Activated B cell treated with CpG ODN at 0.5 μM for 24 hours (primary cell): ENCODE measurements at regions not wholly inside any gene's neighbourhood (a gene's known extent, or its start where the extent isn't known, plus 50 kb on each side); places are given as distances from the start of the nearest gene placed in this dataset.

ENCODE experiments used
- ATAC-seq: fragments of 200-7000 bp; cut with Tn5 transposase; one replicate; pipeline ENCODE4 v1.10.0; 2021; ENCODE audit warnings: low read depth, mild to moderate bottlenecking, moderate library complexity
- CTCF ChIA-PET: fragments of 350-600 bp; sonication (Branson Sonifier 250); formaldehyde crosslinking; loops from one replicate; lab custom pipeline; 2021; ENCODE audit warnings: antibody characterized with exemption; lab: Charles Lee
- POLR2A ChIA-PET: fragments of 350-600 bp; sonication (Branson Sonifier 250); formaldehyde crosslinking; loops from one replicate; lab custom pipeline; 2021; ENCODE audit warnings: antibody characterized with exemption; lab: Charles Lee
- DNase-seq: peaks from one replicate; pipeline ENCODE4 v3.0.0; 2022
- H3K27ac Mint-ChIP-seq: one replicate; pipeline ENCODE4 v1.8.0; 2020; ENCODE audit warnings: mixed read lengths
- H3K27me3 Mint-ChIP-seq: one replicate; pipeline ENCODE4 v1.8.0; 2021; ENCODE audit warnings: mixed read lengths
- H3K36me3 Mint-ChIP-seq: one replicate; pipeline ENCODE4 v1.8.0; 2021; ENCODE audit warnings: low read depth, mixed read lengths
- H3K4me1 Mint-ChIP-seq: one replicate; pipeline ENCODE4 v1.8.0; 2021; ENCODE audit warnings: mixed read lengths
- H3K4me3 Mint-ChIP-seq: one replicate; pipeline ENCODE4 v1.8.0; 2020; ENCODE audit warnings: mild to moderate bottlenecking, mixed read lengths
- H3K9me3 Mint-ChIP-seq: one replicate; pipeline ENCODE4 v1.8.0; 2020; ENCODE audit warnings: mixed read lengths
- intact Hi-C: fragments of 100-400 bp; cut with micrococcal nuclease; formaldehyde crosslinking; loops from one replicate; pipeline ENCODE4 v1.15.1; 2024
- TF ChIP-seq, protein P1 (sequence below): fragments of 200-600 bp; IDR thresholded peaks from one replicate; pipeline ENCODE4 v1.8.0; 2022; ENCODE audit warnings: antibody characterized with exemption, mild to moderate bottlenecking

DNA sequence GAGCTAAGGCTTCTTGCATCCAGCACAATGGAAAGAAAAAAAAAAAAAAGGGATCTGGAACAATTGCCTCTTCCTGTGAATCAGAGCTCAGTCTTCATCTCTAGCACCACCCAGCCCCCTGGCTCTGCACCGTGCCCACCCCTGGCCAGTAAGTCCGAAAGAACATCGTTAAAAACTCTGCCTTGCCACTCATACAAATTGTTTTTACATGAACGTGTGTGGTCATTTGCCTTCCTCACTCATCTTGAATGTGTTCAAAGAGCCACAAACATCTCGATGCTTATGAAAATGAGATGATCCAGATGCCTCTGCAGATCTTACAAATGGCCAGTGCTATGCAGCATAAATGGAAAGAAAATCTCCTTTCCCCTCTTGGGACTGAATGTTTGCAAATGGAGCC, 400.0 kb upstream of the PPP2R3A start:
- no peaks in the 10 kb centered on the region for H3K9me3 Mint-ChIP-seq
- H3K27ac Mint-ChIP-seq = no peak overlapping the region
- H3K4me1 Mint-ChIP-seq = no peaks in the 10 kb centered on the region
- no peaks in the 10 kb centered on the region for H3K27me3 Mint-ChIP-seq
- H3K36me3 Mint-ChIP-seq = no peaks in the 10 kb centered on the region
- H3K4me3 Mint-ChIP-seq = no peak overlapping the region
- TF ChIP-seq, protein P1, sequence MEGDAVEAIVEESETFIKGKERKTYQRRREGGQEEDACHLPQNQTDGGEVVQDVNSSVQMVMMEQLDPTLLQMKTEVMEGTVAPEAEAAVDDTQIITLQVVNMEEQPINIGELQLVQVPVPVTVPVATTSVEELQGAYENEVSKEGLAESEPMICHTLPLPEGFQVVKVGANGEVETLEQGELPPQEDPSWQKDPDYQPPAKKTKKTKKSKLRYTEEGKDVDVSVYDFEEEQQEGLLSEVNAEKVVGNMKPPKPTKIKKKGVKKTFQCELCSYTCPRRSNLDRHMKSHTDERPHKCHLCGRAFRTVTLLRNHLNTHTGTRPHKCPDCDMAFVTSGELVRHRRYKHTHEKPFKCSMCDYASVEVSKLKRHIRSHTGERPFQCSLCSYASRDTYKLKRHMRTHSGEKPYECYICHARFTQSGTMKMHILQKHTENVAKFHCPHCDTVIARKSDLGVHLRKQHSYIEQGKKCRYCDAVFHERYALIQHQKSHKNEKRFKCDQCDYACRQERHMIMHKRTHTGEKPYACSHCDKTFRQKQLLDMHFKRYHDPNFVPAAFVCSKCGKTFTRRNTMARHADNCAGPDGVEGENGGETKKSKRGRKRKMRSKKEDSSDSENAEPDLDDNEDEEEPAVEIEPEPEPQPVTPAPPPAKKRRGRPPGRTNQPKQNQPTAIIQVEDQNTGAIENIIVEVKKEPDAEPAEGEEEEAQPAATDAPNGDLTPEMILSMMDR = no peak
- DNase-seq = no peak
- intact Hi-C loops = no loop called here
- POLR2A ChIA-PET = no interaction called here
- no peak for ATAC-seq
- CTCF ChIA-PET = no interaction called here

DNA sequence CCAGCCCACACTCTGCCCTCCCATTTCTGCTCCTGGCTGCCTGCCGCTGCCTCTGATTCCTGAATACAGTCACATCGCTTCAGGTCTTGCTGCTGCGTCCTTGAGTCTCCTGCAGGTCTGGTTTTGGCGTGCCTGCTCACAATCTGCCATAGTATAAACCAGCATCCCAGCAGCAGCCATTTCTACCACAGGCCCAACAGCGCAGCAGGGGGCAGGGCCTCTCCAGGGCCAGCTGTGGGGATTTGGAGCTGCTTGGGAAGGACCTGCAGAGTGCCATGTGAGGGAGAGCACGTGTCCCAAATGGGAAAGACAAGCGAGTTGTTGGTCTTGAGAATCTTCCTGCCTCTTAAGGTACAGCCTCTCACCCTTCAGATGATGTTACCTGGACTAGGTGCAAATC, 398.3 kb upstream of the PPP2R3A start:
- TF ChIP-seq, protein P1 = no peak
- no peak for ATAC-seq
- H3K36me3 Mint-ChIP-seq = no peaks in the 10 kb centered on the region
- no peaks in the 10 kb centered on the region for H3K9me3 Mint-ChIP-seq
- H3K27me3 Mint-ChIP-seq = no peaks in the 10 kb centered on the region
- POLR2A ChIA-PET = no interaction called here
- H3K4me1 Mint-ChIP-seq = no peaks in the 10 kb centered on the region
- H3K4me3 Mint-ChIP-seq = no peak overlapping the region
- no peak overlapping the region for H3K27ac Mint-ChIP-seq
- intact Hi-C loops = no loop called here
- CTCF ChIA-PET = no interaction called here
- no peak for DNase-seq

DNA sequence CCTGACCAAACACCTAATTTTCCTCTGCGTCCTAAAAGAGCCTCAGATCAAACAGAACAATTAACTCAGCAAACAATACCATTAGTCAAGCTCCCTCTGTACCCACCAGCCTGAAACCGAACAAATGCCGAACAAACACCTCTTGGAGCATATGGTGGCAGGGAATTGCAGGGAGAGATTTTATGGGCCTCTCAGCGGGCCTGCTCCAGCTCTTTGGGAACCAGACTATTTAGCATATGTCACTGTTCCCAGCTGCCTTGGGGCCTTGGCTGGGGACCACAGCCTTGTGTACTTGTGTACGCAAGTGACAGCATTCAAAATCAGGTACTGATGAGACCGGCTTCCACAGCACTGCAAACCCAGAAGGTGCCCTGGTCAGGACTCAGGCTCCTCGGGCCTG, 388.8 kb upstream of the PPP2R3A start:
- CTCF ChIA-PET = no interaction called here

DNA sequence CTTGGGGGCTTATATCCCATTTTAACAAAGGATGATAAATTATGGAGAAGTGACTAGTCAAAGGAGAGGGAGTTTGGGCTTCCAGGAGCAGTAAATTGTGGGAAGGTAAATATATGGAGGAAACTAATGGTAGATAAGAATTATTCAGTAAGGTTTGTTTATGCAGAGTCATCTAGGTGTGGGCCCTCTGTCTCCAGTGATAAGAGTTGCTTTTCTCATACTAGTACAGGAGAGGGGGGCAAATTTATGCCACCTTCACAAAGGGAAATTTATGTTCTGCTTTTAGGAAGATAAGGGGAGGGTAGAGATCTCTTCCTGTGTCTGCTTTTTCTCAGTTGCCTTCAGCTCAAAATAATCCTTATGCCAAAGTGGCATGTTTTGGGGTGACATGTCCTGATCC, 383.7 kb upstream of the PPP2R3A start:
- Mint-ChIP-seq H3K36me3 (no peaks in the 10 kb centered on the region), H3K9me3 (no peaks in the 10 kb centered on the region), H3K27me3 (peaks cover 2% of the 10 kb centered on the region)

More for the DNA sequence above, 388.8 kb upstream of the PPP2R3A start:
- no peaks in the 10 kb centered on the region for H3K36me3 Mint-ChIP-seq
- no peak overlapping the region for H3K27ac Mint-ChIP-seq
- ATAC-seq (no peak), DNase-seq (no peak)
- intact Hi-C loops = no loop called here
- H3K4me3 Mint-ChIP-seq = no peak overlapping the region
- POLR2A ChIA-PET = no interaction called here
- TF ChIP-seq, protein P1 = no peak
- no peaks in the 10 kb centered on the region for H3K4me1 Mint-ChIP-seq
- H3K9me3 Mint-ChIP-seq = no peaks in the 10 kb centered on the region
- peaks cover 2% of the 10 kb centered on the region for H3K27me3 Mint-ChIP-seq

DNA sequence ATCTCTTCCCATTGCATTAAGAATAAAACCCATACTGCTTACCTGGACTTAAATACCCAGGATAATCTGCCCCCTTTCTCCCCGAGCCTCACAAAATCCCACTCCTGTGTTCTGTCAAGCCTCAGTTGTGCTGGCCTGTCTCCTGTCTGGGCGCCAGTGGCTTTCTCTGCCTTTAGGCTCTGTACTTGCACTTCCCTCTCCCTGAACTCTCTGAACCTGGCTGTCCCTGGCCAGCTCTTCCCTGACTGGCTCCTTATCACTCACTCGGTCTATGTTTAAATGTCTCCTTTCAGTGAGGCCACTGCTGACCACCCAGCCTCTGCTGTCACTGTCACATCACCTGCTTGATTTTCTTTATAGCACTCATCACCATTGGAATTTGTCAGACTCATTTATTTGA, 382.7 kb upstream of the PPP2R3A start:
- Mint-ChIP-seq H3K27ac (no peak overlapping the region), H3K27me3 (no peaks in the 10 kb centered on the region), H3K4me1 (no peaks in the 10 kb centered on the region), H3K36me3 (no peaks in the 10 kb centered on the region), H3K4me3 (no peak overlapping the region), H3K9me3 (no peaks in the 10 kb centered on the region)
- intact Hi-C loops = no loop called here
- ATAC-seq (no peak), DNase-seq (no peak)
- CTCF ChIA-PET = no interaction called here
- TF ChIP-seq, protein P1 = no peak
- POLR2A ChIA-PET = no interaction called here

More for the DNA sequence above, 383.7 kb upstream of the PPP2R3A start:
- H3K4me3 Mint-ChIP-seq = no peak overlapping the region
- DNase-seq (no peak), ATAC-seq (no peak)
- H3K4me1 Mint-ChIP-seq = no peaks in the 10 kb centered on the region
- POLR2A ChIA-PET = no interaction called here
- CTCF ChIA-PET = no interaction called here
- no peak overlapping the region for H3K27ac Mint-ChIP-seq
- TF ChIP-seq, protein P1 = no peak
- intact Hi-C loops = no loop called here
